Suprapubic skin (tissue), 3 donors: ENCODE measurements at regions not wholly inside any gene's neighbourhood (a gene's known extent, or its start where the extent isn't known, plus 50 kb on each side); places are given as distances from the start of the nearest gene placed in this dataset.

Experiments
- POLR2AphosphoS5 ChIP-seq, 3 donors: sonication (generic); formaldehyde crosslinking; IDR thresholded peaks; one replicate each; pipeline ENCODE4 v1.6.1; 2017; ENCODE audit warnings: antibody characterized with exemption in 3 of 3
- TF ChIP-seq, protein P1 (sequence below), 2 donors: fragments of 200-600 bp in 1 of 2; fragments of 450-650 bp in 1 of 2; sonication (generic) in 1 of 2; IDR thresholded peaks; one replicate each; pipeline ENCODE4 v1.5.1; 2016 to 2019; ENCODE audit warnings: antibody characterized with exemption in 2 of 2, mild to moderate bottlenecking in 1 of 2, moderate library complexity in 1 of 2

DNA sequence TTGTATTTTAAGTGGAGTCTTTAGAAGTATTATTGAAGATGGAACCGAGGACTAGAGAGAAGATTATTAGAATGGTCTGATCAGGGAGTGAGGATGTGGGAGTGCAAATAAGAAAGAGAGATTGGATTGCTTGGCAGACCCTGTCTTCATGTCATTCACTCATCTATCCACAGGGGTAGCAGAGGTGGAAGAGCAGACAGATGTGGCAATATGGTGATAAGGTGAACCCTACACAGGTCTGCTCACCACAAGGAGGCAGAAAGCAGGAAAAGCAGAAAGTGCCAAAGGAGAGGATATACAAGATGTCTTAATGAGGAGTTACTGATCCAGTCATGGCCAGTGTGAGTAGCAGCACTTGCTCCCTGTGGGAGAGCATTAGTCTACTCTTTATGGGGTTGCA is 129.4 kb downstream of the MAGEE2 start:
- TF ChIP-seq, protein P1, sequence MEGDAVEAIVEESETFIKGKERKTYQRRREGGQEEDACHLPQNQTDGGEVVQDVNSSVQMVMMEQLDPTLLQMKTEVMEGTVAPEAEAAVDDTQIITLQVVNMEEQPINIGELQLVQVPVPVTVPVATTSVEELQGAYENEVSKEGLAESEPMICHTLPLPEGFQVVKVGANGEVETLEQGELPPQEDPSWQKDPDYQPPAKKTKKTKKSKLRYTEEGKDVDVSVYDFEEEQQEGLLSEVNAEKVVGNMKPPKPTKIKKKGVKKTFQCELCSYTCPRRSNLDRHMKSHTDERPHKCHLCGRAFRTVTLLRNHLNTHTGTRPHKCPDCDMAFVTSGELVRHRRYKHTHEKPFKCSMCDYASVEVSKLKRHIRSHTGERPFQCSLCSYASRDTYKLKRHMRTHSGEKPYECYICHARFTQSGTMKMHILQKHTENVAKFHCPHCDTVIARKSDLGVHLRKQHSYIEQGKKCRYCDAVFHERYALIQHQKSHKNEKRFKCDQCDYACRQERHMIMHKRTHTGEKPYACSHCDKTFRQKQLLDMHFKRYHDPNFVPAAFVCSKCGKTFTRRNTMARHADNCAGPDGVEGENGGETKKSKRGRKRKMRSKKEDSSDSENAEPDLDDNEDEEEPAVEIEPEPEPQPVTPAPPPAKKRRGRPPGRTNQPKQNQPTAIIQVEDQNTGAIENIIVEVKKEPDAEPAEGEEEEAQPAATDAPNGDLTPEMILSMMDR (IDR thresholded peaks at IDR 0.05), result no peak
- no peak for TF ChIP-seq POLR2AphosphoS5 (IDR thresholded peaks at IDR 0.05)
